Tibial nerve (tissue), 4 donors: ENCODE measurements at regions not wholly inside any gene's neighbourhood (a gene's known extent, or its start where the extent isn't known, plus 50 kb on each side); places are given as distances from the start of the nearest gene placed in this dataset.

Source experiments
- DNase-seq, 2 donors: peaks; one replicate each; pipeline ENCODE4 v3.0.0-alpha.2; 2019; ENCODE audit warnings: low spot score in 2 of 2
- H3K27ac ChIP-seq, 4 donors: fragments of 200-600 bp; sonication (generic) in 3 of 4; one replicate each; pipeline ENCODE4 v1.5.1; 2017 to 2019; ENCODE audit warnings: mild to moderate bottlenecking in 1 of 4
- H3K27me3 ChIP-seq, 2 donors: fragments of 200-600 bp; sonication (generic) in 1 of 2; one replicate each; pipeline versions ENCODE4 v1.5.1 to v1.6.0; 2017 to 2019
- H3K36me3 ChIP-seq, 3 donors: fragments of 200-600 bp; sonication (generic); one replicate each; pipeline ENCODE4 v1.5.1; 2018 to 2019
- H3K4me1 ChIP-seq, 4 donors: fragments of 200-600 bp; sonication (generic) in 3 of 4; one replicate each; pipeline ENCODE4 v1.5.1; 2017 to 2019
- H3K4me3 ChIP-seq, 4 donors: fragments of 200-600 bp; sonication (generic) in 3 of 4; one replicate each; pipeline ENCODE4 v1.5.1; 2017 to 2019; ENCODE audit warnings: mild to moderate bottlenecking in 1 of 4, moderate library complexity in 1 of 4
- H3K9me3 ChIP-seq, 4 donors: fragments of 200-600 bp; sonication (generic) in 3 of 4; one replicate each; pipeline ENCODE4 v1.5.1; 2017 to 2019
- CTCF ChIP-seq, 5 experiments: fragments of 200-600 bp in 3 of 5; fragments of 450-650 bp in 2 of 5; sonication (generic) in 3 of 5; IDR thresholded peaks; one replicate each; pipeline ENCODE4 v1.5.1; 2016 to 2019; ENCODE audit warnings: antibody characterized with exemption in 5 of 5, mild to moderate bottlenecking in 3 of 5, moderate library complexity in 2 of 5
- EP300 ChIP-seq, 2 donors: sonication (generic); formaldehyde crosslinking; IDR thresholded peaks; one replicate each; pipeline ENCODE4 v1.6.1; 2017; ENCODE audit warnings: antibody characterized with exemption in 2 of 2, mild to moderate bottlenecking in 1 of 2
- POLR2A ChIP-seq, 2 donors: fragments of 450-650 bp; IDR thresholded peaks; one replicate each; pipeline ENCODE4 v1.6.1; 2017; ENCODE audit warnings: antibody characterized with exemption in 2 of 2, mild to moderate bottlenecking in 2 of 2, moderate library complexity in 2 of 2
- WGBS, 2 donors: methylation state at CpG; one replicate each; pipeline ENCODE4 v1.1.5; 2018; 5-methylcytosine and 5-hydroxymethylcytosine counted together

GRCh38 chr13:40165316-40165932, 501.0 kb downstream of the FOXO1 start:
- 34 to 41% methylated on average over 2 of the region's 2 CpGs for WGBS, 2 donors
- TF ChIP-seq POLR2A (IDR thresholded peaks at IDR 0.05): no peak
- no peak for TF ChIP-seq CTCF (IDR thresholded peaks at IDR 0.05)
- TF ChIP-seq EP300 (IDR thresholded peaks at IDR 0.05): no peak

GRCh38 chr13:40167327-40167726, 499.1 kb downstream of the FOXO1 start:
- Histone ChIP-seq H3K4me3 (no peak overlapping the region), H3K4me1 (peaks cover 0 to 19% (median 0%) of the 10 kb centered on the region in 4 donors), H3K27me3 (no peaks in the 10 kb centered on the region), H3K27ac (no peak overlapping the region), H3K36me3 (no peaks in the 10 kb centered on the region), H3K9me3 (no peaks in the 10 kb centered on the region)
- TF ChIP-seq CTCF (IDR thresholded peaks at IDR 0.05) (no peak), EP300 (IDR thresholded peaks at IDR 0.05) (no peak), POLR2A (IDR thresholded peaks at IDR 0.05) (no peak)
- 77 to 90% methylated on average over 6 of the region's 6 CpGs for WGBS, 2 donors
- DNase-seq: no peak

More at GRCh38 chr13:40165316-40165932, 501.0 kb downstream of the FOXO1 start:
- H3K9me3 ChIP-seq: no peaks in the 10 kb centered on the region
- peaks cover 0 to 13% (median 0%) of the 10 kb centered on the region in 4 donors for H3K4me1 ChIP-seq
- H3K4me3 ChIP-seq: no peak overlapping the region
- no peaks in the 10 kb centered on the region for H3K36me3 ChIP-seq
- H3K27me3 ChIP-seq: no peaks in the 10 kb centered on the region
- no peak overlapping the region for H3K27ac ChIP-seq
- no peak for DNase-seq

GRCh38 chr13:40168425-40169166, 497.8 kb downstream of the FOXO1 start:
- TF ChIP-seq CTCF (IDR thresholded peaks at IDR 0.05) (no peak), POLR2A (IDR thresholded peaks at IDR 0.05) (no peak), EP300 (IDR thresholded peaks at IDR 0.05) (no peak)
- no peak for DNase-seq
- peaks cover 0 to 18% (median 0%) of the 10 kb centered on the region in 4 donors for H3K4me1 ChIP-seq
- H3K27ac ChIP-seq: peak overlapping the region in 1 of 4 donors; percentile 18
- no peaks in the 10 kb centered on the region for H3K9me3 ChIP-seq
- H3K4me3 ChIP-seq: no peak overlapping the region
- H3K27me3 ChIP-seq: no peaks in the 10 kb centered on the region
- 53 to 74% methylated on average over 1 of the region's 1 CpG for WGBS, 2 donors
- no peaks in the 10 kb centered on the region for H3K36me3 ChIP-seq

- Histone ChIP-seq H3K4me1 (peaks cover 0 to 14% (median 0%) of the 10 kb centered on the region in 4 donors), H3K27ac (no peak overlapping the region)
Measured at GRCh38 chr13:40169476-40169875, 497.0 kb downstream of the FOXO1 start.

More at GRCh38 chr13:40169476-40169875, 497.0 kb downstream of the FOXO1 start:
- 88 to 89% methylated on average over 4 of the region's 4 CpGs for WGBS, 2 donors
- no peaks in the 10 kb centered on the region for H3K36me3 ChIP-seq
- no peaks in the 10 kb centered on the region for H3K27me3 ChIP-seq
- no peak overlapping the region for H3K4me3 ChIP-seq
- no peaks in the 10 kb centered on the region for H3K9me3 ChIP-seq
- TF ChIP-seq EP300 (IDR thresholded peaks at IDR 0.05) (no peak), POLR2A (IDR thresholded peaks at IDR 0.05) (no peak), CTCF (IDR thresholded peaks at IDR 0.05) (no peak)
- no peak for DNase-seq
